ENCODE measurements at regions not wholly inside any gene's neighbourhood (a gene's known extent, or its start where the extent isn't known, plus 50 kb on each side); places are given as distances from the start of the nearest gene placed in this dataset.
"Not testable (repeated sequence)": the region's sequence is repeated elsewhere in the genome, so short reads cannot be mapped to it uniquely, and the experiment has no call there.

DNA sequence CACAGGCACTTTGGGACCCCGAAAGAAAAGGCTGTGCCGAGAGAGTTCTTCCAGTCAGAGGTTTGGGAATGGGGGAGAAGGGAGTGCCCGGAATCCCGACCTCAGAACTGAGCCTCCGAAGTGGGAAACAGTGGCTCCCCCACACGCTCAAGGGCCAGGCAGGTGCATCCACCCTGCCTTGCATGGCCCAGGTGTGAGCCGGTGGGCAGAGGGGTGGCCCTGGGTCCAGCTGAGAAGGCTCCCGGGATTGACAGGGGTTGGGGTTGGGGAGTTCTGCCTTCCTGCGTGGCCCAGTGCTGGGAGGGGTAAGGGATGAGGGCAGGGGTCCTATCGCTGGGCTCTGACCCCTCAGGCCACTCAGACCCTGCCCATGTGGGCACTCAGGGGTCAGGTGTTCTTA is 163.5 kb upstream of the TUBA3C start:
- in situ Hi-C loops (cut with MboI), result no loop called here
- WGBS (ENCODE audit: insufficient coverage, insufficient replicate concordance, low lambda C conversion rate, missing lambda C conversion rate), result 55% methylated on average over 9 of the region's 10 CpGs
- SMC1A ChIA-PET (ENCODE audit: uncharacterized antibody, unreplicated experiment), result no interaction called here

GRCh38 chr13:19344585-19345120 is 163.0 kb upstream of the TUBA3C start:
- intact Hi-C loops (cut with micrococcal nuclease; ENCODE audit: unreplicated experiment); BruUV-seq (replicated peaks); H3K4me1 ChIP-seq (ENCODE audit: control insufficient read depth, insufficient read depth, low read length); CTCF ChIA-PET; ATAC-seq; H3K9ac ChIP-seq (ENCODE audit: control insufficient read depth, insufficient read depth, low read length); H3K4me2 ChIP-seq (ENCODE audit: control insufficient read depth, insufficient read depth); H4K20me1 ChIP-seq (ENCODE audit: control insufficient read depth, insufficient read depth); H3K27ac ChIP-seq (ENCODE audit: control insufficient read depth, insufficient read depth); H3K27me3 ChIP-seq (replicated peaks in 1 of 2; ENCODE audit: control insufficient read depth in 2 of 2, insufficient read depth in 2 of 2, low read length in 1 of 2); POLR2A ChIA-PET; H3K4me3 ChIP-seq; FAIRE-seq; DNase-seq (ENCODE audit: low read depth, low spot score); H3K36me3 ChIP-seq (ENCODE audit: control insufficient read depth in 2 of 2, insufficient read depth in 2 of 2, low read length in 1 of 2); H3K79me2 ChIP-seq (ENCODE audit: control insufficient read depth, insufficient read depth, low read length); in situ Hi-C loops (cut with MboI); SMC1A ChIA-PET (ENCODE audit: uncharacterized antibody, unreplicated experiment); RAD21 ChIA-PET (ENCODE audit: unreplicated experiment); H2AFZ ChIP-seq (ENCODE audit: control insufficient read depth, low read depth, low read length); H3K9me3 ChIP-seq (replicated peaks; ENCODE audit: control insufficient read depth, insufficient read depth, low read length): not testable (repeated sequence)
- WGBS (ENCODE audit: insufficient coverage, insufficient replicate concordance, low lambda C conversion rate, missing lambda C conversion rate), result 81% methylated on average over 23 of the region's 50 CpGs
- TF ChIP-seq SRF (IDR thresholded peaks at IDR 0.05; ENCODE audit: low read depth in 2 of 2, low read length in 2 of 2), result 0 out of 4 replicates have a peak, but pooled peaks of 1 of the 2 experiments have one; percentile 22

More for the DNA sequence above, 163.5 kb upstream of the TUBA3C start:
- Histone ChIP-seq H3K79me2 (ENCODE audit: control insufficient read depth, insufficient read depth, low read length) (no peaks in the 10 kb centered on the region), H3K27me3 (replicated peaks in 1 of 2; ENCODE audit: control insufficient read depth in 2 of 2, insufficient read depth in 2 of 2, low read length in 1 of 2) (no peaks in the 10 kb centered on the region), H3K9me3 (replicated peaks; ENCODE audit: control insufficient read depth, insufficient read depth, low read length) (no peaks in the 10 kb centered on the region; the same call in 2 of the 3 replicates), H3K36me3 (ENCODE audit: control insufficient read depth in 2 of 2, insufficient read depth in 2 of 2, low read length in 1 of 2) (no peaks in the 10 kb centered on the region), H4K20me1 (ENCODE audit: control insufficient read depth, insufficient read depth) (no peaks in the 10 kb centered on the region), H3K4me2 (ENCODE audit: control insufficient read depth, insufficient read depth) (no peak overlapping the region), H3K4me1 (ENCODE audit: control insufficient read depth, insufficient read depth, low read length) (no peaks in the 10 kb centered on the region), H3K27ac (ENCODE audit: control insufficient read depth, insufficient read depth) (no peak overlapping the region), H3K9ac (ENCODE audit: control insufficient read depth, insufficient read depth, low read length) (no peak overlapping the region), H2AFZ (ENCODE audit: control insufficient read depth, low read depth, low read length) (peak overlapping the region; percentile 34), H3K4me3 (no peak overlapping the region)
- no peak for DNase-seq (ENCODE audit: low read depth, low spot score)
- no TSS peak for BruUV-seq (replicated peaks)
- POLR2A ChIA-PET, result no interaction called here
- CTCF ChIA-PET, result no interaction called here
- no peak for FAIRE-seq
- RAD21 ChIA-PET (ENCODE audit: unreplicated experiment), result no interaction called here
- TF ChIP-seq CBX3 (IDR thresholded peaks at IDR 0.05; ENCODE audit: borderline replicate concordance, low read depth), result no peak
- TF ChIP-seq TCF3 (IDR thresholded peaks at IDR 0.05; ENCODE audit: borderline replicate concordance, insufficient read depth, low read depth, low read length), result no peak
- TF ChIP-seq NFYB (IDR thresholded peaks at IDR 0.05; ENCODE audit: insufficient read depth, low read depth, low read length), result no peak
- TF ChIP-seq CHD2 (IDR thresholded peaks at IDR 0.05; ENCODE audit: borderline replicate concordance, low read depth, low read length), result no peak
- TF ChIP-seq PAX8 (IDR thresholded peaks at IDR 0.05), result no peak
- TF ChIP-seq TBL1XR1 (IDR thresholded peaks at IDR 0.05; ENCODE audit: low read depth, low read length), result no peak
- no peak for TF ChIP-seq SMARCA5 (IDR thresholded peaks at IDR 0.05)
- no peak for TF ChIP-seq NBN (IDR thresholded peaks at IDR 0.05)
- no peak for ATAC-seq
- intact Hi-C loops (cut with micrococcal nuclease; ENCODE audit: unreplicated experiment), result no loop called here

All from GM12878 (cell line).